HepG2 (cell line): ENCODE measurements at regions not wholly inside any gene's neighbourhood (a gene's known extent, or its start where the extent isn't known, plus 50 kb on each side); places are given as distances from the start of the nearest gene placed in this dataset.

Source experiments
- ATAC-seq: fragments of 200-7000 bp; cut with Tn5 transposase; 3 replicates; pipeline ENCODE4 v1.9.1; 2020; ENCODE audit warnings: mild to moderate bottlenecking, moderate library complexity
- BruUV-seq: library from RNA; stranded (reverse); fragments of 400-500 nt; replicated peaks from 2 replicates; lab custom pipeline; 2021; lab: Mats Ljungman, UMichigan
- CTCF ChIA-PET: fragments of 300-600 bp; formaldehyde crosslinking; extraction: SDS; loops from one replicate; lab custom pipeline; 2021; ENCODE audit warnings: low total read pairs, inconsistent platforms, low intra/inter-chr PET ratio; lab: Yijun Ruan, JAX
- POLR2A ChIA-PET: fragments of 350-600 bp; sonication (Branson Sonifier 250); formaldehyde crosslinking; loops from one replicate; lab custom pipeline; 2020; ENCODE audit warnings: antibody characterized with exemption, inconsistent platforms; lab: Yijun Ruan, JAX
- DNase-seq: peaks from one replicate; pipeline ENCODE4 v3.0.0-alpha.2; 2015; ENCODE audit warnings: low spot score
- FAIRE-seq: peaks from 3 replicates; lab custom pipeline; 2011; peaks lifted over from hg19 to GRCh38; lab: Jason Lieb, UNC
- H2AFZ ChIP-seq: one replicate; pipeline ENCODE4 v1.6.1; 2011; ENCODE audit warnings: low read length, inconsistent platforms
- H3K27ac ChIP-seq: fragments of 300-600 bp; 3 replicates; pipeline ENCODE4 v1.8.0; 2011; ENCODE audit warnings: mixed run types, mild to moderate bottlenecking, mixed read lengths, low read length, inconsistent platforms; ENCODE audit not compliant: insufficient read depth; ENCODE audit errors: extremely low read length
- H3K27me3 ChIP-seq, 2 experiments: fragments of 200-600 bp in 1 of 2; 2 replicates in 1 of 2; 3 replicates in 1 of 2; pipeline versions ENCODE4 v1.6.0 to v1.8.0; 2011; ENCODE audit warnings: low read length in 2 of 2, mild to moderate bottlenecking in 2 of 2, moderate library complexity in 2 of 2, inconsistent platforms in 1 of 2; ENCODE audit not compliant: insufficient read depth in 2 of 2, control insufficient read depth in 1 of 2
- H3K36me3 ChIP-seq, 2 experiments: fragments of 200-600 bp in 1 of 2; replicated peaks in 1 of 2; 2 replicates in 1 of 2; 3 replicates in 1 of 2; pipeline versions ENCODE4 v1.5.1 to v1.8.0; 2011; ENCODE audit warnings: low read length in 2 of 2, inconsistent platforms in 1 of 2; ENCODE audit not compliant: insufficient read depth in 2 of 2, control insufficient read depth in 1 of 2
- H3K4me1 ChIP-seq: 2 replicates; pipeline ENCODE4 v1.5.1; 2012; ENCODE audit warnings: low read length, inconsistent platforms; ENCODE audit not compliant: insufficient read depth
- H3K4me2 ChIP-seq: 2 replicates; pipeline ENCODE4 v1.6.0; 2011; ENCODE audit warnings: low read depth, low read length, inconsistent platforms
- H3K4me3 ChIP-seq, 3 experiments: fragments of 200-600 bp in 1 of 3; sonication (generic), shearing (Covaris generic) in 1 of 3; replicated peaks in 1 of 3; 2 replicates each; pipeline ENCODE4 v1.5.1; 2011 to 2016; ENCODE audit warnings: low read length in 3 of 3, inconsistent platforms in 2 of 3, low read depth in 2 of 3, mild to moderate bottlenecking in 2 of 3, control low read depth in 1 of 3, mixed read lengths in 1 of 3; ENCODE audit not compliant: insufficient read depth in 1 of 3
- H3K79me2 ChIP-seq: one replicate; pipeline ENCODE4 v1.6.1; 2011; ENCODE audit warnings: low read length, inconsistent platforms; ENCODE audit not compliant: insufficient read depth
- H3K9ac ChIP-seq: 2 replicates; pipeline ENCODE4 v1.6.0; 2011; ENCODE audit warnings: mild to moderate bottlenecking, low read depth, low read length, inconsistent platforms; ENCODE audit not compliant: insufficient read depth
- H3K9me3 ChIP-seq: 2 replicates; pipeline ENCODE4 v1.5.1; 2012; ENCODE audit warnings: mild to moderate bottlenecking, low read length
- H4K20me1 ChIP-seq: 2 replicates; pipeline ENCODE4 v1.6.0; 2011; ENCODE audit warnings: inconsistent platforms, mild to moderate bottlenecking, low read length, moderate library complexity; ENCODE audit not compliant: insufficient read depth
- FOXC1 ChIP-seq: sonication (generic); formaldehyde crosslinking; IDR thresholded peaks from 2 replicates; pipeline ENCODE4 v1.8.0; 2022; ENCODE audit warnings: mild to moderate bottlenecking, missing genetic modification reagents, borderline replicate concordance
- MXD1 ChIP-seq: sonication (generic); formaldehyde crosslinking; IDR thresholded peaks from 2 replicates; pipeline ENCODE4 v1.4.0; 2020; ENCODE audit warnings: mild to moderate bottlenecking, missing genetic modification reagents
- U2AF1 ChIP-seq: fragments of 200-400 bp; formaldehyde crosslinking; optimal IDR thresholded peaks from 2 replicates; pipeline ENCODE3; 2017; ENCODE audit warnings: mild to moderate bottlenecking, low read depth, low read length
- ZHX1 ChIP-seq: sonication (generic); formaldehyde crosslinking; IDR thresholded peaks from 2 replicates; pipeline ENCODE4 v1.8.1; 2022; ENCODE audit warnings: low read depth, mild to moderate bottlenecking, missing genetic modification reagents
- ZNF34 ChIP-seq: sonication (generic); formaldehyde crosslinking; IDR thresholded peaks from 2 replicates; pipeline ENCODE4 v1.4.0; 2020; ENCODE audit warnings: mild to moderate bottlenecking, missing genetic modification reagents, borderline replicate concordance
- ZNF703 ChIP-seq: sonication (generic); formaldehyde crosslinking; IDR thresholded peaks from 2 replicates; pipeline ENCODE4 v1.5.1; 2020; ENCODE audit warnings: missing genetic modification reagents, mild to moderate bottlenecking, moderate library complexity, borderline replicate concordance
- WGBS: methylation state at CpG from one replicate; pipeline ENCODE4 v1.1.6; 2017; ENCODE audit warnings: low lambda C conversion rate; 5-methylcytosine and 5-hydroxymethylcytosine counted together
- in situ Hi-C: cut with HindIII; loops from 2 replicates; pipeline ENCODE4 v1.10.0; 2017; ENCODE audit warnings: low pct_unique_long_range_greater_than_20kb; ENCODE audit not compliant: extremely low pct_ligation_motif_present
- intact Hi-C: fragments of 100-400 bp; cut with micrococcal nuclease; formaldehyde crosslinking; loops from one replicate; pipeline ENCODE4 v1.10.0; 2022; ENCODE audit not compliant: unreplicated experiment
- TF ChIP-seq, protein P1 (sequence below): sonication (generic); formaldehyde crosslinking; IDR thresholded peaks from 2 replicates; pipeline ENCODE4 v1.4.0; 2020; ENCODE audit warnings: mild to moderate bottlenecking, low read depth, missing genetic modification reagents
- TF ChIP-seq, protein P2 (sequence below): IDR thresholded peaks from 2 replicates; pipeline ENCODE4 v1.6.1; 2016

DNA sequence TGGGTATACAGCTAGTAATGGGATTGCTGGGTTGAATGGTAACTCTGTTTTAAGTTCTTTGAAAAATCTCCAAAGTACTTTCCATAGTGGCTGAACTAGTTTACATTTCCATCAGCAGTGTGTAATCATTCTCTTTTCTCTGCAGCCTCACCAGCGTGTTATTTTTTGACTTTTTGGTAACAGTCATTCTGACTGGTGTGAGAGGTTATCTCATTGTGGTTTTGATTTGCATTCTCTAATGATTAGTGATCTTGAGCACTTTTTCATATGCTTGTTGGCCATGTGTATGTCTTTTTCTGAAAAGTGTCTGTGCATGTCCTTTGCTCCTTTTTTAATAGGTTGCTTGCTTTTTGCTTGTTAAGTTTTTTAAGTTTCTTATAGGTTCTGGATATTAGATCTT, 194.2 kb upstream of the PHACTR1 start (continued):
- TF ChIP-seq, protein P1, sequence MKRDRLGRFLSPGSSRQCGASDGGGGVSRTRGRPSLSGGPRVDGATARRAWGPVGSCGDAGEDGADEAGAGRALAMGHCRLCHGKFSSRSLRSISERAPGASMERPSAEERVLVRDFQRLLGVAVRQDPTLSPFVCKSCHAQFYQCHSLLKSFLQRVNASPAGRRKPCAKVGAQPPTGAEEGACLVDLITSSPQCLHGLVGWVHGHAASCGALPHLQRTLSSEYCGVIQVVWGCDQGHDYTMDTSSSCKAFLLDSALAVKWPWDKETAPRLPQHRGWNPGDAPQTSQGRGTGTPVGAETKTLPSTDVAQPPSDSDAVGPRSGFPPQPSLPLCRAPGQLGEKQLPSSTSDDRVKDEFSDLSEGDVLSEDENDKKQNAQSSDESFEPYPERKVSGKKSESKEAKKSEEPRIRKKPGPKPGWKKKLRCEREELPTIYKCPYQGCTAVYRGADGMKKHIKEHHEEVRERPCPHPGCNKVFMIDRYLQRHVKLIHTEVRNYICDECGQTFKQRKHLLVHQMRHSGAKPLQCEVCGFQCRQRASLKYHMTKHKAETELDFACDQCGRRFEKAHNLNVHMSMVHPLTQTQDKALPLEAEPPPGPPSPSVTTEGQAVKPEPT (CRISPR knock-in tag) = no peak

DNA sequence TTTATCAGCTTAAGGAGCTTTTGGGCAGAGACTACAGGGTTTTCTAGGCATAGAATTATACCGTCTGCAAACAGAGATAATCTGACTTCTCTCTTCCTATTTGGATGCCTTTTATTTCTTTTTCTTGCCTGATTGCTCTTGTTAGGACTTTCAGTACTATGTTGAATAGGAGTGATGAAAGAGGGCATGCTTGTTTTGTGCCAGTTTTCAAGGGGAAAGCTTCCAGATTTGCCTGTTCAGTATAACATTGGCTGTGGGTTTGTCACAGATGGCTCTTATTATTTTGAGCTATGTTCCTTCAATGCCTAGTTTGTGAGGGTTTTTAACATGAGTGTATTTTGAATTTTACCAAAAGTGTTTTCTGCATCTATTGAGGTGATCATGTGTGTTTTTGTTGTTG, 192.8 kb upstream of the PHACTR1 start:
- no peak overlapping the region for H3K27ac ChIP-seq
- no peaks in the 10 kb centered on the region for H3K36me3 ChIP-seq
- no peak for TF ChIP-seq ZNF34 (CRISPR knock-in tag)
- TF ChIP-seq ZHX1 (CRISPR knock-in tag) = no peak
- TF ChIP-seq MXD1 (CRISPR knock-in tag) = no peak
- TF ChIP-seq, protein P2, sequence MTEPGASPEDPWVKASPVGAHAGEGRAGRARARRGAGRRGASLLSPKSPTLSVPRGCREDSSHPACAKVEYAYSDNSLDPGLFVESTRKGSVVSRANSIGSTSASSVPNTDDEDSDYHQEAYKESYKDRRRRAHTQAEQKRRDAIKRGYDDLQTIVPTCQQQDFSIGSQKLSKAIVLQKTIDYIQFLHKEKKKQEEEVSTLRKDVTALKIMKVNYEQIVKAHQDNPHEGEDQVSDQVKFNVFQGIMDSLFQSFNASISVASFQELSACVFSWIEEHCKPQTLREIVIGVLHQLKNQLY (CRISPR knock-in tag) = no peak
- no peak for TF ChIP-seq U2AF1
- TF ChIP-seq FOXC1 = no peak
- TF ChIP-seq ZNF703 = no peak
- CTCF ChIA-PET = no interaction called here
- intact Hi-C loops = no loop called here
- in situ Hi-C loops = no loop called here
- FAIRE-seq (no peak), DNase-seq (no peak), ATAC-seq (no peak)
- no peak overlapping the region for H3K4me2 ChIP-seq
- no TSS peak for BruUV-seq
- H3K9ac ChIP-seq = no peak overlapping the region
- H4K20me1 ChIP-seq = no peaks in the 10 kb centered on the region
- H2AFZ ChIP-seq = no peak overlapping the region
- H3K4me1 ChIP-seq = no peaks in the 10 kb centered on the region
- 0% methylated on average over 1 of the region's 1 CpG for WGBS
- no peaks in the 10 kb centered on the region for H3K27me3 ChIP-seq
- POLR2A ChIA-PET = no interaction called here
- no peaks in the 10 kb centered on the region for H3K9me3 ChIP-seq
- no peak overlapping the region for H3K4me3 ChIP-seq
- no peaks in the 10 kb centered on the region for H3K79me2 ChIP-seq
